NCI-H2081 treated with DMSO at 0.1 percent for 48 hours (cell line): ENCODE measurements at regions not wholly inside any gene's neighbourhood (a gene's known extent, or its start where the extent isn't known, plus 50 kb on each side); places are given as distances from the start of the nearest gene placed in this dataset.
"Not testable (repeated sequence)": the region's sequence is repeated elsewhere in the genome, so short reads cannot be mapped to it uniquely, and the experiment has no call there.

Source experiments
- DNase-seq: peaks from one replicate; lab custom pipeline; 2025; lab: John Stamatoyannopoulos, UW

GRCh38 chr16:65624666-65625065, 502.8 kb upstream of the CDH11 start:
- DNase-seq = no peak

- DNase-seq = no peak
Measured at GRCh38 chr16:65624229-65624628, 502.4 kb upstream of the CDH11 start.

GRCh38 chr16:65622871-65623270, 501.0 kb upstream of the CDH11 start:
- no peak for DNase-seq

- DNase-seq = no peak
Measured at GRCh38 chr16:65622151-65622550, 500.3 kb upstream of the CDH11 start.

GRCh38 chr16:65621640-65622039, 499.8 kb upstream of the CDH11 start:
- no peak for DNase-seq

- no peak for DNase-seq
Measured at GRCh38 chr16:65619606-65620005, 497.7 kb upstream of the CDH11 start.

GRCh38 chr16:65618931-65619330, 497.1 kb upstream of the CDH11 start:
- DNase-seq = no peak

GRCh38 chr16:65618333-65618732, 496.5 kb upstream of the CDH11 start:
- DNase-seq = no peak

GRCh38 chr16:65617421-65617820, 495.6 kb upstream of the CDH11 start:
- no peak for DNase-seq

- DNase-seq = no peak
Measured at GRCh38 chr16:65608455-65608854, 486.6 kb upstream of the CDH11 start.

- no peak for DNase-seq
Measured at GRCh38 chr16:65604771-65605170, 482.9 kb upstream of the CDH11 start.

GRCh38 chr16:65601781-65602180, 479.9 kb upstream of the CDH11 start:
- DNase-seq = no peak

GRCh38 chr16:65600629-65601028, 478.8 kb upstream of the CDH11 start:
- no peak for DNase-seq

- DNase-seq = no peak
Measured at GRCh38 chr16:65600046-65600445, 478.2 kb upstream of the CDH11 start.

- no peak for DNase-seq
Measured at GRCh38 chr16:65598621-65599020, 476.8 kb upstream of the CDH11 start.

GRCh38 chr16:65583498-65583897, 461.6 kb upstream of the CDH11 start:
- DNase-seq = no peak

- no peak for DNase-seq
Measured at GRCh38 chr16:65579050-65579449, 457.2 kb upstream of the CDH11 start.

GRCh38 chr16:65576631-65577030, 454.8 kb upstream of the CDH11 start:
- DNase-seq = no peak

- no peak for DNase-seq
Measured at GRCh38 chr16:65576139-65576538, 454.3 kb upstream of the CDH11 start.

- DNase-seq = no peak
Measured at GRCh38 chr16:65574326-65574966, 452.6 kb upstream of the CDH11 start.

GRCh38 chr16:65572156-65572555, 450.3 kb upstream of the CDH11 start:
- no peak for DNase-seq

- DNase-seq = no peak
Measured at GRCh38 chr16:65570261-65570660, 448.4 kb upstream of the CDH11 start.

- DNase-seq = no peak
Measured at GRCh38 chr16:65559846-65560245, 438.0 kb upstream of the CDH11 start.

- not testable (repeated sequence) for DNase-seq
Measured at GRCh38 chr16:65549689-65550088, 427.8 kb upstream of the CDH11 start.

GRCh38 chr16:65548470-65548869, 426.6 kb upstream of the CDH11 start:
- DNase-seq = no peak
